Chondrocyte (in vitro differentiated cells): ENCODE measurements at regions not wholly inside any gene's neighbourhood (a gene's known extent, or its start where the extent isn't known, plus 50 kb on each side); places are given as distances from the start of the nearest gene placed in this dataset.

Experiments used
- DNase-seq: peaks from one replicate; pipeline ENCODE4 v3.0.0; 2021; ENCODE audit warnings: mixed read lengths, low spot score
- H3K27ac Mint-ChIP-seq: one replicate; pipeline ENCODE4 v1.8.0; 2021; ENCODE audit warnings: mild to moderate bottlenecking, moderate library complexity, mixed read lengths; ENCODE audit not compliant: unreplicated experiment
- H3K27me3 Mint-ChIP-seq: 2 replicates; pipeline ENCODE4 v1.8.0; 2021; ENCODE audit warnings: low read depth, mixed read lengths
- H3K36me3 Mint-ChIP-seq: 2 replicates; pipeline ENCODE4 v1.8.0; 2021; ENCODE audit warnings: low read depth, mixed read lengths
- H3K4me1 Mint-ChIP-seq: 2 replicates; pipeline ENCODE4 v1.8.0; 2021; ENCODE audit warnings: low read depth, mild to moderate bottlenecking, mixed read lengths
- H3K4me3 Mint-ChIP-seq: one replicate; pipeline ENCODE4 v1.8.0; 2021; ENCODE audit warnings: mild to moderate bottlenecking, moderate library complexity, mixed read lengths; ENCODE audit not compliant: unreplicated experiment
- H3K9me3 Mint-ChIP-seq: 2 replicates; pipeline ENCODE4 v1.8.0; 2021; ENCODE audit warnings: low read depth, mixed read lengths
- CTCF ChIP-seq: fragments of 200-600 bp; sonication (generic); IDR thresholded peaks from 2 replicates; pipeline ENCODE4 v1.5.0; 2021; ENCODE audit warnings: antibody characterized with exemption, mild to moderate bottlenecking, moderate library complexity

- H3K4me1 Mint-ChIP-seq: no peaks in the 10 kb centered on the region
- H3K27ac Mint-ChIP-seq: no peak overlapping the region
- no peak overlapping the region for H3K4me3 Mint-ChIP-seq
- no peak for DNase-seq
- no peak for TF ChIP-seq CTCF
- H3K36me3 Mint-ChIP-seq: no peaks in the 10 kb centered on the region
- H3K9me3 Mint-ChIP-seq: no peaks in the 10 kb centered on the region
- peaks cover 25% of the 10 kb centered on the region for H3K27me3 Mint-ChIP-seq
Measured at GRCh38 chr14:99064262-99064954, 207.6 kb downstream of the BCL11B start.

DNA sequence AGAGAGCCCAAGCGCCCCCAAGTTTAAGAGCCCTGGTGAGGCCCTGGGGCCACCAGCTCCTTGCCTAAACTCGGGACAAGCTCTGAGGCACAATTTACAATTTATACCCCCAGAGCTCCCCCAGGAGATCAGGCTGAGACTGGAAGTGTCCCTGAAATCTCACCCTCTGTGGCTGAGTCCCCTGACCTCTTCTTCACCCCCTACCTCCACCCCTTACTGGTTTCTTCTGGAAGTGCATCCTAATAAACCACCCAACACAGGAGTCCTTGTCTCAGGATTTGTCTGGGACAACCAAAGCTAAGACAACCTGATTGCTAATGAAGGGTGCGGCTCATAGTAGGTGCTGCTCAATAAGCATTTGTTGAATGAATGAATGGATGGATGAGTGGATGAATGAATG is 206.4 kb downstream of the BCL11B start:
- Mint-ChIP-seq H3K9me3 (peaks cover 3% of the 10 kb centered on the region), H3K4me1 (no peaks in the 10 kb centered on the region), H3K4me3 (no peak overlapping the region), H3K27me3 (peaks cover 23% of the 10 kb centered on the region), H3K36me3 (no peaks in the 10 kb centered on the region), H3K27ac (no peak overlapping the region)
- TF ChIP-seq CTCF: no peak
- no peak for DNase-seq

DNA sequence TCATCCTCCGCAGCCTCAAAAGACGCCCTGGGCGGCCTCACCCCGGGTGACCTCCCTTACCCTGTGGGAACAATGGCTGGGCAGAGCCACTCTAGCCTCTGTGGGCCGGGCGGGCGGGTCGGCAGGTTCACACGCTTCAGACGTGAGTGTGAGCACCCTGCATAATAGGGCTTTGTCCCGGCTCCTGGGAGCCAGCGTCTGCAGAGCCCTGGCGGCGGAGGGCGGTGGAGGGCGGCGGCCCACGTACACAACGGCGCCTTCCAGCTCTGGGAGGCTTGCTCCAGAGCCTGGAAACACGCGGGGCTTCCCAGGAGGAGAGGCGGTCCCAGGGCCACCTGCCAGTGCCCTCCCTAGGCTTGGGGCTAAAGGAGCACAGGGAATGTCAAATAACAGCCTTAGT is 205.6 kb downstream of the BCL11B start:
- no peak overlapping the region for H3K27ac Mint-ChIP-seq
- peaks cover 7% of the 10 kb centered on the region for H3K9me3 Mint-ChIP-seq
- H3K4me3 Mint-ChIP-seq: no peak overlapping the region
- H3K36me3 Mint-ChIP-seq: no peaks in the 10 kb centered on the region
- H3K27me3 Mint-ChIP-seq: peaks cover 16% of the 10 kb centered on the region
- no peak for DNase-seq
- H3K4me1 Mint-ChIP-seq: no peaks in the 10 kb centered on the region
- no peak for TF ChIP-seq CTCF

DNA sequence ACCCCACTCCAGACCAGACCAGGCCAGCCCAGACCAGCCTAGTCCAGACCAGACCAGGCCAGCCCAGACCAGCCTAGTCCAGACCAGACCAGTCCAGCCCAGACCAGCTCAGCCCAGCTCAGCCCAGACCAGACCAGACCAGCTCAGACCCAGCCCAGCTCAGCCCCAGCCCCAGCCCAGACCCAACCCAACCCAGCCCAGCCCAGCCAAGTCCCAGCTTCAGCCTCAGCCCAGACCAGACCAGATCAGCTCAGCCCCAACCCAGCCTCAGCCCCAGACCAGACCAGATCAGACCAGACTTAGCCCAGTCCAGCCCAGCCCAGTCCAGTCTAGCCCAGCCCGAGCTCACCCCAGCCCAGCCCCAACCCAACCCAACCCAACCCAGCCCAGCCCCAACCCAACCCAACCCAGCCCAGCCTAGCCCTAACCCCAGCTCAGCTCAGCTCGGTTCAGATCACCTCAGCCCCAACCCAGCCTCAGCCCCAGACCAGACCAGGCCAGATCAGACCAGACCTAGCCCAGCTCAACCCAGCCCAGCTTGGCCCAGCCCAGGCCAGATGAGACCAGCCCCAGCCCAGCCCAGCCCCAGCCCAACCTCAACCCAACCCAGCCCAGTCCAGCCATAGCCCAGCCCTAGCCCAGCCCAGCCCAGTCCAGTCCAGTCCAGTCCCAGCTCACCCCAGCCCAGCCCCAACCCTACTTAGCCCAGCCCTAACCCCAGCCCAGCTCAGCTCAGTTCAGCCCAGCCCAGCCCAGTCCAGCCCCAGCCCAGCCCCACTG is 204.7 kb downstream of the BCL11B start:
- no peak for TF ChIP-seq CTCF
- peaks cover 7% of the 10 kb centered on the region for H3K9me3 Mint-ChIP-seq

DNA sequence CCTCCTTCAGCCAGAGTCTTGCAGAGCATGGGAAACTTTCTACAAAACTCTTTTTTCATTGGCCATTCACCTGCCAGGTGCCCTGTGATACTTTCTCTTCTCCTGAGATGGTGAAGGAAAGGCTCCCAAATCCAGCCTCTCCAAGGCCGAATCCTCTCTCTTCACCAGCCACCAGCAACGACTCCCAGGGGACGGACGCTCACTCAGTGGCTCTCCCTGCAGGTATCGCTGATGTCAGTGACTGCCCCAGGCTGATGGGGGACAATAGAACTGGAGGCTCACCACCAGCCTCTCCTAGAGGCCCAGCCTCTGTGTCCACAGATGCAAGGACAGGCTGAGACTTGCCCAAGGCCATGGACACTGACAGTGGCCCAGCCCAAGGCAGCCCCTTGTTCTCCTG is 204.1 kb downstream of the BCL11B start:
- H3K9me3 Mint-ChIP-seq: peaks cover 7% of the 10 kb centered on the region

More for the DNA sequence above, 204.7 kb downstream of the BCL11B start:
- no peak overlapping the region for H3K27ac Mint-ChIP-seq
- H3K27me3 Mint-ChIP-seq: peaks cover 9% of the 10 kb centered on the region
- H3K4me1 Mint-ChIP-seq: no peaks in the 10 kb centered on the region
- H3K36me3 Mint-ChIP-seq: no peaks in the 10 kb centered on the region
- no peak overlapping the region for H3K4me3 Mint-ChIP-seq
- no peak for DNase-seq

More for the DNA sequence above, 204.1 kb downstream of the BCL11B start:
- Mint-ChIP-seq H3K27ac (peak overlapping the region; percentile 68), H3K36me3 (no peaks in the 10 kb centered on the region), H3K4me1 (no peaks in the 10 kb centered on the region), H3K27me3 (peaks cover 9% of the 10 kb centered on the region), H3K4me3 (no peak overlapping the region)
- DNase-seq: no peak
- TF ChIP-seq CTCF: no peak
